Right atrium auricular region (tissue), 2 donors: ENCODE measurements at regions not wholly inside any gene's neighbourhood (a gene's known extent, or its start where the extent isn't known, plus 50 kb on each side); places are given as distances from the start of the nearest gene placed in this dataset.

Source experiments
- DNase-seq: peaks from one replicate; pipeline ENCODE4 v3.0.0-alpha.2; 2019; ENCODE audit warnings: low spot score
- H3K27ac ChIP-seq, 2 donors: fragments of 200-600 bp; sonication (generic); 1 replicate in 1 of 2; 2 replicates in 1 of 2; pipeline ENCODE4 v1.5.1; 2016 to 2019
- H3K27me3 ChIP-seq, 2 donors: fragments of 200-600 bp; sonication (generic); one replicate each; pipeline versions ENCODE4 v1.5.1 to v1.6.0; 2017 to 2019
- H3K36me3 ChIP-seq: fragments of 200-600 bp; sonication (generic); one replicate; pipeline ENCODE4 v1.5.1; 2016
- H3K4me1 ChIP-seq, 2 donors: fragments of 200-600 bp; sonication (generic); one replicate each; pipeline versions ENCODE4 v1.5.1 to v1.6.0; 2017 to 2019
- H3K4me3 ChIP-seq, 2 donors: fragments of 200-600 bp; sonication (generic); 1 replicate in 1 of 2; 2 replicates in 1 of 2; pipeline ENCODE4 v1.5.1; 2017 to 2019; ENCODE audit warnings: mild to moderate bottlenecking in 1 of 2, moderate library complexity in 1 of 2
- H3K9me3 ChIP-seq, 2 donors: fragments of 200-600 bp; sonication (generic); one replicate each; pipeline ENCODE4 v1.5.1; 2019
- TF ChIP-seq, protein P1 (sequence below), 2 donors: fragments of 200-600 bp; sonication (generic); IDR thresholded peaks; one replicate each; pipeline ENCODE4 v1.5.1; 2019; ENCODE audit warnings: antibody characterized with exemption in 2 of 2

DNA sequence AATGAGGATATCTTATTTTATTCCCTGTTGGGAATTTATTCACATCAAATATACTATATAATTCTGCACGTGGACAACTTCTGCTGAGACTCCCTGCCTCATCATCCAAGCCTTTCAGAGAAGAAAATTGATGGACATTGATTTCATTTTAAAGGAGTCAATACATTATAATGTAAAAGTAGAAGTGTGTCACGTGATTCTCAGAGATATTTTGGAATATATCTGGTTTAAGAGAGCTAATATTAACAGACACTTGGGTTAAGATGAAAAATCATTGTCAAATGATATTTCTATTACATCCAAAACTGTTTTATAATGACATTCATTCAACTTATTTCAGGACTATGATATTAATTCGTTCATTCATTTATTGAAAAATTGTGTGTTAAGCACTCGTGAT is 314.2 kb downstream of the ADGRL2 start:
- Histone ChIP-seq H3K27ac (no peak overlapping the region), H3K4me3 (no peak overlapping the region), H3K27me3 (no peaks in the 10 kb centered on the region), H3K4me1 (peaks cover 0 to 4% of the 10 kb centered on the region in 2 donors), H3K36me3 (no peaks in the 10 kb centered on the region), H3K9me3 (no peaks in the 10 kb centered on the region)
- TF ChIP-seq, protein P1, sequence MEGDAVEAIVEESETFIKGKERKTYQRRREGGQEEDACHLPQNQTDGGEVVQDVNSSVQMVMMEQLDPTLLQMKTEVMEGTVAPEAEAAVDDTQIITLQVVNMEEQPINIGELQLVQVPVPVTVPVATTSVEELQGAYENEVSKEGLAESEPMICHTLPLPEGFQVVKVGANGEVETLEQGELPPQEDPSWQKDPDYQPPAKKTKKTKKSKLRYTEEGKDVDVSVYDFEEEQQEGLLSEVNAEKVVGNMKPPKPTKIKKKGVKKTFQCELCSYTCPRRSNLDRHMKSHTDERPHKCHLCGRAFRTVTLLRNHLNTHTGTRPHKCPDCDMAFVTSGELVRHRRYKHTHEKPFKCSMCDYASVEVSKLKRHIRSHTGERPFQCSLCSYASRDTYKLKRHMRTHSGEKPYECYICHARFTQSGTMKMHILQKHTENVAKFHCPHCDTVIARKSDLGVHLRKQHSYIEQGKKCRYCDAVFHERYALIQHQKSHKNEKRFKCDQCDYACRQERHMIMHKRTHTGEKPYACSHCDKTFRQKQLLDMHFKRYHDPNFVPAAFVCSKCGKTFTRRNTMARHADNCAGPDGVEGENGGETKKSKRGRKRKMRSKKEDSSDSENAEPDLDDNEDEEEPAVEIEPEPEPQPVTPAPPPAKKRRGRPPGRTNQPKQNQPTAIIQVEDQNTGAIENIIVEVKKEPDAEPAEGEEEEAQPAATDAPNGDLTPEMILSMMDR (IDR thresholded peaks at IDR 0.05) = no peak
- no peak for DNase-seq

DNA sequence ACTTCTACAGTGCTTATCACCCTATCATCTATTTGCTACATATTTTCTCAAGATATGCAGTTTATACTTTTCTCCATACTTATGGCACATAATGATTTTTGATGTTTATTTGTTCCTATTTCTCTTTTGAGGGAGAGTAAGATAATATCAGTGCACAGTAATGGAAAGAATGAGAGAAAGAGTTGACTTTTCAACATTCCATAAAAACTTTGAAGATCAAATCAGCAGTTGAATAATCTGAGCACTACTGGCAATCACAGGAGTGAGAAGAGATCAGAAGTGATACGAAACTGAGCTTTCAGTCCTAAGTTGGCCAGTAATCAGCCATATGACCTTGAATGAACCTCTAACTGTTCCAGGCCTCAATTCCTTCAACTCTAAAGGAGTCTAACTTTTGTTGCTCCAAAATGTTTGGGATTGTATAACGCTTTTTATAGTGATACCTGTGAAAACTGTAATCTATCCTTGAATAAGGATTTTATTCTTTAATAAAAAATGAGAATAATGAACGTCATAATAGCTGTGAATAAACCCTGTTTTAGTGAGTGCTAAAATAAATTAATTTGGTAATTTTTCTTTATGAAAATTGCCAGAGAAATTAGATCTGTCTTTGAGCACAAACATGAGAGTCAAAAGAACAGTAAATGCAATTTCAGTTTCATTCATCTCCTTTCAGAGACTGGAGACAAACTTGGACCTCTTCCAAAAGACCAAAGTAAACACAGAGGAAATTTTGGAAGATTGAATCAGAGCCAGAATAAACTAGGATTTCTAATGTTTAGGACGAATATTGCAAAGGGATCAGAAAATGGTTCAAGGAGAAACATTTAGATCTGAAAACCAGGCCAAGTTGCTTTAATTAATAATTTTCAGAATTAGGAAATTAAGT is 309.9 kb downstream of the ADGRL2 start:
- H3K27me3 ChIP-seq = no peaks in the 10 kb centered on the region
- H3K4me1 ChIP-seq = peaks cover 0 to 4% of the 10 kb centered on the region in 2 donors
- no peaks in the 10 kb centered on the region for H3K36me3 ChIP-seq
- no peak for DNase-seq
- TF ChIP-seq, protein P1 (IDR thresholded peaks at IDR 0.05) = no peak
- H3K4me3 ChIP-seq = no peak overlapping the region
- no peak overlapping the region for H3K27ac ChIP-seq
- no peaks in the 10 kb centered on the region for H3K9me3 ChIP-seq

DNA sequence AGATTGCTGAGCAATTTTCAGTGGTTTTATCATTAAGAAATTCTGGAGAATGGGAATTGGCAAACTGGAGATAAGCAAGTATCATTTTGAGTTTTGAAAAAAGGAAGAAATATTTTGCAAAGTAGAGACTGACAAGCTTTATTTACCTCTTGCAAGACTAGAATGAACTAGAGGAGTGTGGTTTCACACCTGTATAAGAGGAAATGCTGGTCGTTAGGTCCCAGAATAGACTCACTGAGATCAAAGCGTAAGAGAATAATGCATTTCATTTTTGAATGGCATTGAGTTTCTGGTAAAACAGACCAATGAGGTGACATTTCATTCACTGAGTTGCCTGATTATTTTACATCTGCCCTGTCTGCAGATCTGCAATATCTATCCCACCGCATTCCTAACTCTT is 308.1 kb downstream of the ADGRL2 start:
- H3K36me3 ChIP-seq = no peaks in the 10 kb centered on the region
- H3K9me3 ChIP-seq = no peaks in the 10 kb centered on the region

DNA sequence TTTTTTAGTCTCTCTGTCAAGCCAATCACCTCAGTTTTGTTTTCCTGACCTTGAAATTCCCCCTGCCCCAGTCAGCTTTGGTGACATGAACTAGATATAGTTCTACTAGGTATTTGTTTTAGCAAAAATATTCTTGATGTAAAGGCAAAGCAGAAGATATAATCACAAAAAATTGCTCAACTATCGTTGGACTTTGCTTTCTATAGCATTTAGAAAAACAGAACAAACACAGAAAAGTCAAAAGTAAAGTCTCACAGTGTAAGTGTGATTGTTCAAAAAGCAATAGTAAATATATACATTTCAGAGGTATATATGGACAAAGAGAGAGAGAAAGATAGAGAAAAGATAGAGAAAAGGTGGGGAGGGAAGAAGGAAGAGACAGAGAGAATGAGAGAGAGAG is 305.9 kb downstream of the ADGRL2 start:
- TF ChIP-seq, protein P1 (IDR thresholded peaks at IDR 0.05) = no peak
- H3K27me3 ChIP-seq = no peaks in the 10 kb centered on the region
- peaks cover 0 to 4% of the 10 kb centered on the region in 2 donors for H3K4me1 ChIP-seq
- no peak for DNase-seq
- H3K36me3 ChIP-seq = no peaks in the 10 kb centered on the region
- H3K27ac ChIP-seq = no peak overlapping the region
- H3K4me3 ChIP-seq = no peak overlapping the region
- H3K9me3 ChIP-seq = no peaks in the 10 kb centered on the region

More for the DNA sequence above, 308.1 kb downstream of the ADGRL2 start:
- TF ChIP-seq, protein P1 (IDR thresholded peaks at IDR 0.05) = no peak
- no peak for DNase-seq
- peaks cover 0 to 4% of the 10 kb centered on the region in 2 donors for H3K4me1 ChIP-seq
- no peak overlapping the region for H3K27ac ChIP-seq
- no peaks in the 10 kb centered on the region for H3K27me3 ChIP-seq
- H3K4me3 ChIP-seq = no peak overlapping the region

DNA sequence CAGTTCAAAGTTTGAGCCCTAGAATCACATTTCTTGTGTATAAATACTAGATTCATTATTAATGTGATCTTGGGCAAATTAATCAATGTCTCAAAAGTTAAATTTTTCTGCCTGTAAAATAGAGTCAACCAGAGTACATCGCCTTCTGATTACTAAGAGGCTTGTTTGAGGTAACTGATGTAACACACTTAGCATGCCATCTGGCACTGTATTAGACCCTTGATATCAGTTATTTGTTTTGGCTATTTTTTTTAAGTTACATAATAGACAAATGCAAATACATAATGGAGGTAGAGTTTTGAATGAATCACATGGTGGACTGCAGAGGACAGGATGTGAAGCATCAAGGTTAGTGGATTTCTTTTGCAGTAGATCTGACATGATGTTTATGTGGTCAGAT is 298.4 kb downstream of the ADGRL2 start:
- H3K36me3 ChIP-seq = no peaks in the 10 kb centered on the region
- no peaks in the 10 kb centered on the region for H3K27me3 ChIP-seq
- TF ChIP-seq, protein P1 (IDR thresholded peaks at IDR 0.05) = no peak
- H3K4me1 ChIP-seq = no peaks in the 10 kb centered on the region
- H3K4me3 ChIP-seq = no peak overlapping the region
- no peak for DNase-seq
- H3K27ac ChIP-seq = no peak overlapping the region
- H3K9me3 ChIP-seq = no peaks in the 10 kb centered on the region
